ENCODE measurements at regions not wholly inside any gene's neighbourhood (a gene's known extent, or its start where the extent isn't known, plus 50 kb on each side); places are given as distances from the start of the nearest gene placed in this dataset.

GRCh38 chr13:60229708-60230272, 66.1 kb upstream of the DIAPH3 start:
- no peak for TF ChIP-seq CBFB (CRISPR knock-in tag; IDR thresholded peaks at IDR 0.05; ENCODE audit: low read depth)
- no peak for TF ChIP-seq CTCF (IDR thresholded peaks at IDR 0.05)
- no peak for TF ChIP-seq USF2 (CRISPR knock-in tag; IDR thresholded peaks at IDR 0.05)
- TF ChIP-seq TCF7 (CRISPR knock-in tag; IDR thresholded peaks at IDR 0.05; ENCODE audit: low read depth): no peak
- TF ChIP-seq ZNF512 (CRISPR knock-in tag; IDR thresholded peaks at IDR 0.05; ENCODE audit: borderline replicate concordance): no peak
- TF ChIP-seq FOXP1 (CRISPR knock-in tag; IDR thresholded peaks at IDR 0.05; ENCODE audit: borderline replicate concordance): no peak
- TF ChIP-seq IRF2 (CRISPR knock-in tag; IDR thresholded peaks at IDR 0.05; ENCODE audit: borderline replicate concordance, low read depth): no peak
- no peak for TF ChIP-seq ZNF317 (CRISPR knock-in tag; IDR thresholded peaks at IDR 0.05; ENCODE audit: borderline replicate concordance, low read depth)
- no peak for TF ChIP-seq FOXP4 (CRISPR knock-in tag; IDR thresholded peaks at IDR 0.05)
- TF ChIP-seq ZNF671 (CRISPR knock-in tag; IDR thresholded peaks at IDR 0.05): no peak
- no peak for TF ChIP-seq IRF1 (CRISPR knock-in tag; IDR thresholded peaks at IDR 0.05)
